ENCODE measurements at regions not wholly inside any gene's neighbourhood (a gene's known extent, or its start where the extent isn't known, plus 50 kb on each side); places are given as distances from the start of the nearest gene placed in this dataset.

GRCh38 chr3:18747383-18747782 is 322.2 kb upstream of the SATB1 start:
- DNase-seq (ENCODE audit: extremely low spot score, insufficient read length, low read depth) (no peak), FAIRE-seq (no peak)

GRCh38 chr3:18745472-18745871 is 320.3 kb upstream of the SATB1 start:
- no peak for FAIRE-seq
- DNase-seq (ENCODE audit: extremely low spot score, insufficient read length, low read depth) = no peak

- FAIRE-seq = no peak
- DNase-seq (ENCODE audit: extremely low spot score, insufficient read length, low read depth) = no peak
These were observed 319.3 kb upstream of the SATB1 start for GRCh38 chr3:18744472-18744871.

- no peak for FAIRE-seq
- no peak for DNase-seq (ENCODE audit: extremely low spot score, insufficient read length, low read depth)
These were observed 318.6 kb upstream of the SATB1 start for GRCh38 chr3:18743761-18744160.

- FAIRE-seq = peak; percentile 90
These were observed 315.8 kb upstream of the SATB1 start for GRCh38 chr3:18740631-18741583.

GRCh38 chr3:18739099-18739433 is 313.9 kb upstream of the SATB1 start:
- FAIRE-seq = no peak
- DNase-seq (ENCODE audit: extremely low spot score, insufficient read length, low read depth) = no peak

More at GRCh38 chr3:18740631-18741583, 315.8 kb upstream of the SATB1 start:
- no peak for DNase-seq (ENCODE audit: extremely low spot score, insufficient read length, low read depth)

GRCh38 chr3:18738393-18739098 is 313.4 kb upstream of the SATB1 start:
- no peak for DNase-seq (ENCODE audit: extremely low spot score, insufficient read length, low read depth)
- no peak for FAIRE-seq

- DNase-seq (ENCODE audit: extremely low spot score, insufficient read length, low read depth) = no peak
- FAIRE-seq = no peak
These were observed 309.9 kb upstream of the SATB1 start for GRCh38 chr3:18735005-18735404.

- no peak for DNase-seq (ENCODE audit: extremely low spot score, insufficient read length, low read depth)
- FAIRE-seq = no peak
These were observed 309.2 kb upstream of the SATB1 start for GRCh38 chr3:18734309-18734708.

GRCh38 chr3:18732474-18732873 is 307.3 kb upstream of the SATB1 start:
- no peak for DNase-seq (ENCODE audit: extremely low spot score, insufficient read length, low read depth)
- no peak for FAIRE-seq

- FAIRE-seq = no peak
- no peak for DNase-seq (ENCODE audit: extremely low spot score, insufficient read length, low read depth)
These were observed 305.4 kb upstream of the SATB1 start for GRCh38 chr3:18730491-18730890.

GRCh38 chr3:18729671-18730070 is 304.5 kb upstream of the SATB1 start:
- DNase-seq (ENCODE audit: extremely low spot score, insufficient read length, low read depth) (no peak), FAIRE-seq (no peak)

GRCh38 chr3:18725668-18726407 is 300.7 kb upstream of the SATB1 start:
- DNase-seq (ENCODE audit: extremely low spot score, insufficient read length, low read depth) (no peak), FAIRE-seq (no peak)

- FAIRE-seq = no peak
- no peak for DNase-seq (ENCODE audit: extremely low spot score, insufficient read length, low read depth)
These were observed 299.3 kb upstream of the SATB1 start for GRCh38 chr3:18724456-18724855.

GRCh38 chr3:18723206-18723810 is 298.2 kb upstream of the SATB1 start:
- FAIRE-seq (no peak), DNase-seq (ENCODE audit: extremely low spot score, insufficient read length, low read depth) (no peak)

GRCh38 chr3:18720543-18720942 is 295.4 kb upstream of the SATB1 start:
- DNase-seq (ENCODE audit: extremely low spot score, insufficient read length, low read depth) (no peak), FAIRE-seq (no peak)

- DNase-seq (ENCODE audit: extremely low spot score, insufficient read length, low read depth) (no peak), FAIRE-seq (no peak)
These were observed 292.5 kb upstream of the SATB1 start for GRCh38 chr3:18717598-18717997.

- no peak for DNase-seq (ENCODE audit: extremely low spot score, insufficient read length, low read depth)
- FAIRE-seq = no peak
These were observed 291.7 kb upstream of the SATB1 start for GRCh38 chr3:18716821-18717220.

GRCh38 chr3:18716101-18716500 is 291.0 kb upstream of the SATB1 start:
- DNase-seq (ENCODE audit: extremely low spot score, insufficient read length, low read depth) = no peak
- no peak for FAIRE-seq

GRCh38 chr3:18715208-18715607 is 290.1 kb upstream of the SATB1 start:
- FAIRE-seq = no peak

More at GRCh38 chr3:18715208-18715607, 290.1 kb upstream of the SATB1 start:
- DNase-seq (ENCODE audit: extremely low spot score, insufficient read length, low read depth) = no peak

All from GM18507 (cell line).